ENCODE measurements at regions not wholly inside any gene's neighbourhood (a gene's known extent, or its start where the extent isn't known, plus 50 kb on each side); places are given as distances from the start of the nearest gene placed in this dataset.

- peaks cover 3% of the 10 kb centered on the region for H3K9me3 Mint-ChIP-seq (ENCODE audit: low read depth)
- no peak for TF ChIP-seq CTCF (IDR thresholded peaks at IDR 0.05; ENCODE audit: unreplicated experiment)
- peaks cover 8% of the 10 kb centered on the region for H3K4me1 Mint-ChIP-seq (ENCODE audit: low read depth)
- no peak overlapping the region for H3K27ac Mint-ChIP-seq
- no peaks in the 10 kb centered on the region for H3K36me3 Mint-ChIP-seq (ENCODE audit: insufficient read depth)
- H3K27me3 Mint-ChIP-seq: no peaks in the 10 kb centered on the region
- no peak overlapping the region for H3K4me3 Mint-ChIP-seq (ENCODE audit: low read depth)
- DNase-seq (ENCODE audit: low spot score, unreplicated experiment): no peak
Measured at GRCh38 chr6:154561750-154562149, 51.3 kb upstream of the CNKSR3 start.

- Mint-ChIP-seq H3K27me3 (no peaks in the 10 kb centered on the region), H3K9me3 (ENCODE audit: low read depth) (peaks cover 3% of the 10 kb centered on the region), H3K4me1 (ENCODE audit: low read depth) (peaks cover 12% of the 10 kb centered on the region), H3K27ac (no peak overlapping the region), H3K36me3 (ENCODE audit: insufficient read depth) (no peaks in the 10 kb centered on the region), H3K4me3 (ENCODE audit: low read depth) (no peak overlapping the region)
- DNase-seq (ENCODE audit: low spot score, unreplicated experiment): no peak
- TF ChIP-seq CTCF (IDR thresholded peaks at IDR 0.05; ENCODE audit: unreplicated experiment): no peak
Measured at GRCh38 chr6:154565331-154565730, 54.8 kb upstream of the CNKSR3 start.

GRCh38 chr6:154566866-154567265, 56.4 kb upstream of the CNKSR3 start:
- no peaks in the 10 kb centered on the region for H3K36me3 Mint-ChIP-seq (ENCODE audit: insufficient read depth)
- peaks cover 9% of the 10 kb centered on the region for H3K4me1 Mint-ChIP-seq (ENCODE audit: low read depth)
- TF ChIP-seq CTCF (IDR thresholded peaks at IDR 0.05; ENCODE audit: unreplicated experiment): no peak
- H3K9me3 Mint-ChIP-seq (ENCODE audit: low read depth): peaks cover 3% of the 10 kb centered on the region
- no peak overlapping the region for H3K4me3 Mint-ChIP-seq (ENCODE audit: low read depth)
- no peaks in the 10 kb centered on the region for H3K27me3 Mint-ChIP-seq
- H3K27ac Mint-ChIP-seq: no peak overlapping the region
- no peak for DNase-seq (ENCODE audit: low spot score, unreplicated experiment)

- Mint-ChIP-seq H3K4me3 (ENCODE audit: low read depth) (no peak overlapping the region), H3K36me3 (ENCODE audit: insufficient read depth) (no peaks in the 10 kb centered on the region), H3K9me3 (ENCODE audit: low read depth) (peaks cover 3% of the 10 kb centered on the region), H3K27me3 (no peaks in the 10 kb centered on the region), H3K4me1 (ENCODE audit: low read depth) (peaks cover 15% of the 10 kb centered on the region), H3K27ac (no peak overlapping the region)
- no peak for DNase-seq (ENCODE audit: low spot score, unreplicated experiment)
- no peak for TF ChIP-seq CTCF (IDR thresholded peaks at IDR 0.05; ENCODE audit: unreplicated experiment)
Measured at GRCh38 chr6:154567695-154568220, 57.3 kb upstream of the CNKSR3 start.

GRCh38 chr6:154569156-154569862, 58.8 kb upstream of the CNKSR3 start:
- no peak for TF ChIP-seq CTCF (IDR thresholded peaks at IDR 0.05; ENCODE audit: unreplicated experiment)
- Mint-ChIP-seq H3K9me3 (ENCODE audit: low read depth) (peaks cover 3% of the 10 kb centered on the region), H3K27ac (no peak overlapping the region), H3K27me3 (no peaks in the 10 kb centered on the region), H3K4me1 (ENCODE audit: low read depth) (peaks cover 15% of the 10 kb centered on the region), H3K36me3 (ENCODE audit: insufficient read depth) (no peaks in the 10 kb centered on the region), H3K4me3 (ENCODE audit: low read depth) (no peak overlapping the region)
- no peak for DNase-seq (ENCODE audit: low spot score, unreplicated experiment)

Data from progenitor cell of endocrine pancreas (in vitro differentiated cells).